ENCODE measurements at regions not wholly inside any gene's neighbourhood (a gene's known extent, or its start where the extent isn't known, plus 50 kb on each side); places are given as distances from the start of the nearest gene placed in this dataset.
A peak's percentile ranks its signal among the peaks of the same experiment; 100 is the strongest.

DNA sequence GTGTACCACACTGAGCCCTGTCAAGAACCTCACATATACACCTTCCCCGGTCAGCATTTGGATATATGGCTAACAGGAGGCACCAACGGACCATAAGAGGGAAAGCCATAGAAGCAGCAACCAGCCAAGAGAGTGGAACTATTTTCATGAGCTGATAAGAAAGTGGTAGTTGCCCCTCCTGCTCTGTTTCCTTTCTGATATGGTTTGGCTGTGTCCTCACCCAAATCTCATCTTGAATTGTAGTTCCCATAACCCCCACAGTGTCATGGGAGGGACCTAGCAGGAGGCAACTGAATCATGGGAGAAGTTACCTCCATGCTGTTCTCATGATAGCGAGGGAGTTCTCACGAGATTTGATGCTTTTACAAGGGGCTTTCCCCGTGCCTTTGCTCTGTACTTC, 366.1 kb upstream of the DAB1 start:
- no peaks in the 10 kb centered on the region for H3K9me3 ChIP-seq
- no peaks in the 10 kb centered on the region for H3K27me3 ChIP-seq
- H3K4me1 ChIP-seq, result no peaks in the 10 kb centered on the region
- H3K4me3 ChIP-seq, result no peak overlapping the region
- no peak overlapping the region for H3K27ac ChIP-seq
- DNase-seq, result no peak
- H3K36me3 ChIP-seq, result no peaks in the 10 kb centered on the region
- TF ChIP-seq POLR2A (IDR thresholded peaks at IDR 0.05), result no peak
- TF ChIP-seq, protein P1, sequence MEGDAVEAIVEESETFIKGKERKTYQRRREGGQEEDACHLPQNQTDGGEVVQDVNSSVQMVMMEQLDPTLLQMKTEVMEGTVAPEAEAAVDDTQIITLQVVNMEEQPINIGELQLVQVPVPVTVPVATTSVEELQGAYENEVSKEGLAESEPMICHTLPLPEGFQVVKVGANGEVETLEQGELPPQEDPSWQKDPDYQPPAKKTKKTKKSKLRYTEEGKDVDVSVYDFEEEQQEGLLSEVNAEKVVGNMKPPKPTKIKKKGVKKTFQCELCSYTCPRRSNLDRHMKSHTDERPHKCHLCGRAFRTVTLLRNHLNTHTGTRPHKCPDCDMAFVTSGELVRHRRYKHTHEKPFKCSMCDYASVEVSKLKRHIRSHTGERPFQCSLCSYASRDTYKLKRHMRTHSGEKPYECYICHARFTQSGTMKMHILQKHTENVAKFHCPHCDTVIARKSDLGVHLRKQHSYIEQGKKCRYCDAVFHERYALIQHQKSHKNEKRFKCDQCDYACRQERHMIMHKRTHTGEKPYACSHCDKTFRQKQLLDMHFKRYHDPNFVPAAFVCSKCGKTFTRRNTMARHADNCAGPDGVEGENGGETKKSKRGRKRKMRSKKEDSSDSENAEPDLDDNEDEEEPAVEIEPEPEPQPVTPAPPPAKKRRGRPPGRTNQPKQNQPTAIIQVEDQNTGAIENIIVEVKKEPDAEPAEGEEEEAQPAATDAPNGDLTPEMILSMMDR (IDR thresholded peaks at IDR 0.05), result no peak

DNA sequence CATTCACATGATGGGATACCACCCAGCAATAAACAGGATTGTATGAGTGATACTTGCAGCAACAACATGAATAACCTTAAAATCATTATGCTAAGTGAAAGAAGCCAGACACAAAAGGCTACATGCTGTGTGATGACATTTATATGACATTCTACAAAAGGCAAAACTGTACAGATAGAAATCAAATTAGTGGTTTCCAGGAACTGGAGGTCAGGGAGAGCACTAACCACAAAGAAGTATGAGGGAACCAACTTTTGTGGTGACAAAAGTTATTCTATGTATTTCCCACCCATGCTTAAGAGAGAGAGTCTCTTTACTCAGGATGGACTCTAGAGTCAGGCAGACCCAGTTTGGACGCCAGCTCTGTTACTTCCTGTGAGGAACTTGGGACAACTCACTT, 364.5 kb upstream of the DAB1 start:
- Histone ChIP-seq H3K9me3 (no peaks in the 10 kb centered on the region), H3K27me3 (no peaks in the 10 kb centered on the region), H3K4me3 (no peak overlapping the region), H3K27ac (no peak overlapping the region), H3K36me3 (no peaks in the 10 kb centered on the region), H3K4me1 (no peaks in the 10 kb centered on the region)
- no peak for DNase-seq
- no peak for TF ChIP-seq POLR2A (IDR thresholded peaks at IDR 0.05)
- TF ChIP-seq, protein P1 (IDR thresholded peaks at IDR 0.05), result no peak

DNA sequence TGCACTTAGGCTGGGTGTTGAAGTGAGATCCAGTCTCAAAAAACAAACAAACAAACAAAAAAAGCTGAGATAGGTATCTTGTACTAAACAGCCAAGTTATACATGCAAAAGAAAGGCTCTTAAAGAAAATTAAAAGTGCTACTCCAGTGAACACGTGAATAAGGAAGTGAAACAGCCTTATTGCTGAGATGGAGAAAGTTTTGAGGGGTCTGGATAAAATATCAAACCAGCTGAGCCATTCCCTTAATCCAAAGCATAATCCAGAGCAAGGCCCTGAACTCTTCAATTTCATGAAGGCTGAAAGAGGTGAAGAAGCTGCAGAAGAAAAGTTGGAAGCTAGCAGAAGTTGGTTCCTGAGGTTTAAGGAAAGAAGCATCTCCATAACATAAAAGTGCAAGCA, 360.5 kb upstream of the DAB1 start:
- Histone ChIP-seq H3K4me1 (no peaks in the 10 kb centered on the region), H3K36me3 (no peaks in the 10 kb centered on the region), H3K27me3 (no peaks in the 10 kb centered on the region), H3K9me3 (no peaks in the 10 kb centered on the region), H3K27ac (no peak overlapping the region), H3K4me3 (no peak overlapping the region)
- DNase-seq, result no peak
- TF ChIP-seq, protein P1 (IDR thresholded peaks at IDR 0.05), result no peak
- no peak for TF ChIP-seq POLR2A (IDR thresholded peaks at IDR 0.05)

DNA sequence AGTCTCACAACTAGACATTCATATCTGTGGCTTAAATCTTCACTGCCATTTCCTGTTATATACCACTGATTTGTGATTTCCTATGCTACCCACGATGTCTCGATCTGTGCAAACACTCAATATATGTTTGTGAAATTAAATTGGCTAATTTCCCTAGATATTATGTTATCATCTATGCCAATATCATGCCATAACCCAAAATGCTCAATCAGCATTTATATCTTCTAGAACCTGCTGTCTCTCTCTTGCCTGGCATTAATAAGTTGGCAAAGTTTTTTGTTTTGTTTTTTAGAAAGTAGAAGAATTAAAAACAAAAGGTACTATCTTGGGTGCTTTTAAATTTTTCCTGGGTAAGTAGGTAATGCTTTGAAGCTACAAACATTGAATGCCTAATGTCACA, 358.5 kb upstream of the DAB1 start:
- no peaks in the 10 kb centered on the region for H3K4me1 ChIP-seq
- no peak overlapping the region for H3K4me3 ChIP-seq
- H3K36me3 ChIP-seq, result no peaks in the 10 kb centered on the region
- no peaks in the 10 kb centered on the region for H3K27me3 ChIP-seq
- H3K27ac ChIP-seq, result no peak overlapping the region
- no peak for DNase-seq
- TF ChIP-seq POLR2A (IDR thresholded peaks at IDR 0.05), result no peak
- TF ChIP-seq, protein P1 (IDR thresholded peaks at IDR 0.05), result no peak
- H3K9me3 ChIP-seq, result no peaks in the 10 kb centered on the region

DNA sequence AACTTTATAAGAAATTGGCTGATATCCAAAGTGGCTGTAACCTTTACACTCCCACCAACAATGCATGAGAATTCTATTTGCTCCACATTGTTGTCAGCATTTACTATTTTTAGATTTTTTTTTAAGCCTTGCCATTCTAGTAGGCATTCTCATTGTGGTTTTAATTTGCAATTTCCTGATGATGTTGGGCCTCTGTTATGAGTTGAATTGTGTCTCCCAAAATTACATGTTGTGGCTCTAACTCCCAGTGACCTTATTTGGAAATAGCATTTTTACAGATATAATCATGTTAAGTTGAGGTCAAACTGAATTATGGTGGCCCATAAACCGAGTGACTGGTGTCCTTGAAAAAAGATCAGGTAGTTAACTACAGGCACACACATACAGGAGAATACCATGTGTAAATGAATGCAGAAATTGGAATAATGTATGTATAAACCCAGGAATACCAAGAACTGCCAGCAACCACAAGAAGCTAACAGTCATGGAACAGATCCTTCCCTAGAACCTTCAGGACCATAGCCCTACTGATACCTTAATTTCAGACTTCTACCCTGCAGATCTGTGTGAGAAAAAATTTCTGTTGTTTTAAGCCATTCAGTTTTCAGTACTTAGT, 348.8 kb upstream of the DAB1 start:
- no peak for TF ChIP-seq POLR2A (IDR thresholded peaks at IDR 0.05)
- TF ChIP-seq, protein P1 (IDR thresholded peaks at IDR 0.05), result no peak
- Histone ChIP-seq H3K27me3 (no peaks in the 10 kb centered on the region), H3K4me3 (no peak overlapping the region), H3K9me3 (no peaks in the 10 kb centered on the region), H3K4me1 (no peaks in the 10 kb centered on the region), H3K27ac (no peak overlapping the region), H3K36me3 (no peaks in the 10 kb centered on the region)
- DNase-seq, result no peak

DNA sequence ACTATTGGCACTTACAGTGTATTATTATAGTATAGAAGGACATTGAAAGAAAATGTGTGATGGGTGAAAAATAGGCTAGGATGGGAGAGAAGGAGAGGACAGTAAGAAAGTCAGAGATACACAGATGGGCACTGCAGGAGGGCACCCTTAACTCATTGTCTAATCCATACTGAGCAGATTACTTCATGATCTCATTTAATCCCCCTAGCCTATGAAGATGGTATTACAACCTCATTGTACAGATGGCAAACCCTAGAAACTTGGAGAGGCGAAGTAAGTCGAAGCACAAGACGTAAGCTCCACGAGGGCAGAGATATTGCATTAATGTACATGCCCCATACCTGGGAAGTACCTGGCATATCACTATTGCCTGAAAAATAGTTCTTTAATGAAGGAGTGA, 346.9 kb upstream of the DAB1 start:
- TF ChIP-seq, protein P1 (IDR thresholded peaks at IDR 0.05), result peak in 3 of 6 experiments; percentile 19 to 27 (median 23)
- no peak for TF ChIP-seq POLR2A (IDR thresholded peaks at IDR 0.05)
- no peak overlapping the region for H3K27ac ChIP-seq

More for the DNA sequence above, 346.9 kb upstream of the DAB1 start:
- Histone ChIP-seq H3K36me3 (no peaks in the 10 kb centered on the region), H3K4me3 (no peak overlapping the region), H3K27me3 (no peaks in the 10 kb centered on the region), H3K9me3 (no peaks in the 10 kb centered on the region), H3K4me1 (no peaks in the 10 kb centered on the region)
- DNase-seq, result no peak

Data from Peyer's patch (tissue), 4 donors.